Left renal cortex interstitium (tissue), 4 donors: ENCODE measurements at regions not wholly inside any gene's neighbourhood (a gene's known extent, or its start where the extent isn't known, plus 50 kb on each side); places are given as distances from the start of the nearest gene placed in this dataset.
"Not testable (repeated sequence)": the region's sequence is repeated elsewhere in the genome, so short reads cannot be mapped to it uniquely, and the experiment has no call there.

Experiments used
- DNase-seq, 4 donors: peaks; one replicate each; pipeline ENCODE4 v3.0.0-alpha.2; 2013; ENCODE audit warnings: low read depth in 4 of 4, low spot score in 2 of 4, missing footprints in 1 of 4

DNA sequence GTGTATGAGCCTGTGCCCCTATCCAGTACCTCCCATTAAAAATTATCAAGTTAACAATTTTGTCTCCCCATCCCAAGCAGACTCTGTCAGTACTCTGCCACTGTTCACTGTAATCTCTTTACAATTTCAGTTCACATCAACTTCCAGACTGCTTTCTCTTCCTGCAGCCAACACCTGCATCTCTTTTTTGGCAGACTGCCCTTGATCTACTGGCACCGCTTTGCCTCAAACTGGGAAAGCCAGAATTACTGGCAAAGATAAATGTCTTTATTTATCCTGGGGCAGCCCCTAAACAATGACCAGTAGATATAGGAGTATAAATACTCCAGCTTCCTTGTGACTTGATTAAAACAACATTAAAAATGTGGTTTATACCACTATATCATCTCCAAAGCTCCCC, 494.1 kb downstream of the ZNF385D start:
- DNase-seq = no peak

DNA sequence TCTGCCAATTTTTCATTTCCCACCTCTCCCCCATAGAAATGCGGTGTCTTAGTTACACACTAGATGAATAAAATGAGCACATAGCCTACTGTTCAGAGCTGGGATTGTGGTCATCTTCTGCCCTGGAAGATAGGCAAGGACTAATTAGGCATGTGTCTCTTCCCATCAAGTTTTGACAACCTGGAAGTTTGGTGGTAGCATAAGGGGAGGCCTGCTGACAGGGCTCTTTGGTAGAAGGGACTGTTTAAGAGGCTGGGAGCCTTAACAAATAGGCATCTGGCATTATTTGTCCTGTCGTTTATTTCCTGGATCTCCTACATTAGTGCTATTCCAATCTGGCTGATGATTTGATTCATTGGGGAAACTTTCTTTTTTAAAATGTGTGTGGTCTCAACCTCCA, 512.3 kb downstream of the ZNF385D start:
- no peak for DNase-seq

DNA sequence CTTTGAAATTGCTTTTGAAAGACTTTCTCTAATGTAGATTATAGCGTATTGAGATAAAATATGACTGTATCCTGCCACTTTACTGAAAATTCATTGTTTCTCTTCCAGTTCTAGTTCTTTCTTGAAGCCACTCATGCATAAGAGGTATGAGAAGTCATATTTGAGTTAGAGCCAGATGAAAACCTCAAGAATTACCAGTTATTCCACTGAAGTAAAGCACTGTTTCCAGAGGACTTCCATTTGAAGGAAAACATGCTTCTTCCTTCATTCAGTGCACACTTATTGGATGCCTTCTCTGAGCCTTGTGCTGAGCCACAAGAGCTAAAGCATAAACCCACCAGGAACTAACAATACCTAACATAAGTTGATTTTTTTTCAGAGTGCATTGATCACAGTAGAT, 513.4 kb downstream of the ZNF385D start:
- no peak for DNase-seq

DNA sequence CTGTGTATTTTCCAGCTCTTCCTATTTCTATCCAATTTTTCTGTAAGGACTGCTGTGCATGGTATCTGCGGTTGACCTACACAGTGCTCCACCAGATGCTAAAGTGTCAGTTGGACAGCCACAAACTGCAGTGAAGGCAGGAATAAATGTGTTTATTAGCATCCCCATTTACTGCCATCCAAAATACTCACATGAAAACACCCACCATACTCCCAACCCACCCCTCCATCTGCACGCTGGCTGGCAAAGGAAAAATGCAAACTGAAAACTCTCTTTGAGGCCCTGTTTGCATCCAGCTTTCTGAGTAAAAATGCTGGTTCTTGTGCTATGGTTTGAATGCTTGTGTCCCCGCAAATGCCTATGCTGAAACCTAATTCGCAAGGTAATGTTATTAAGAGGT, 515.5 kb downstream of the ZNF385D start:
- no peak for DNase-seq

DNA sequence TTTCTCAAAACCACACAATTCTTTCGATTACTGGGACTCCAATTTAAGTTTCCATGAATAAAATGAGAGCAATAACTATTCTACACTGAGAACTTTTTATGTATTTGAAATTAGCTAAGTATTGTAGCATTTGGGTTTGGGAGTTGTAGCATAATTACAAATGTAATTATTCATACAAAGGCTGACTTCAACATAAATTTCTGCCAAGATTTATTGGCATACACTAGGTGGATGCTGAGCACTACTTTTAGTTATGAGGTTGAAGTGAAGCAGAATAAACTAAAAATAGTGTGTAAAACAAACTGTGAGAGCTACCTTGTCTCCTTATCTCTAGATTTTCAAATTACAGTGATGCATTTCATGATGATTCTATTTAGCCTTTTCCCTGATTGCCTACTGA, 516.1 kb downstream of the ZNF385D start:
- no peak for DNase-seq

DNA sequence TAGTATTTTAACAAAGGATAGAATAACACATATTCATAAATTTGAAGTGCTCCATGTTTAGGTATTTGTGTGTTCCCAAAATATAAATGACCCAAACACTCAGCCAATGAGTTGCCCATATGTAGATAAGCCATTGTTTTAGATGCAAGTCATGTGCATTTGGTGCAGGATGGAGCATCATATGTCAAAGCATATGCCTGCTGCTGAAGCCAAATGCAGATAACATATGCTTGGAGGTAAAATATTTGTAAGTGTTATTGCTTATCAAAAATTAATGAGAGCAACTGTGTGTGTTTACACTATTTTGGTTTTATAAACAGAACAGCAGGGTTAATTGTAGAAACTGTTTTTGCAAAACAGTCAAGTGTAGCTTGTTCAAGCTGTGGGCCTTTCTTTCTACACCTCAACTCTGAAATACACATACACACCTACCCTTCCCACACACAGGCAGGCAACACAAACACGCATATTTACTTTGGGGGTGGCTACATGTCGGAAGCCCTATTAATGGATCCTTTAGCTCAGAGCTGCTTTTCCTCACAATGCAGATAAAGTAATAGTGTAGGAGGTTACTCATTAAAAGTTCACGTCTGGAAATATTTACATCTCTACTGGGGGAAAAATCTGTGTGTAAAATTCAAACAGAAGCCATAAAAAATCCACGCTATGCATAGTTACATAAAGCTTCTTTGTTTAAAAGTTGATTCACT, 521.4 kb downstream of the ZNF385D start:
- no peak for DNase-seq

DNA sequence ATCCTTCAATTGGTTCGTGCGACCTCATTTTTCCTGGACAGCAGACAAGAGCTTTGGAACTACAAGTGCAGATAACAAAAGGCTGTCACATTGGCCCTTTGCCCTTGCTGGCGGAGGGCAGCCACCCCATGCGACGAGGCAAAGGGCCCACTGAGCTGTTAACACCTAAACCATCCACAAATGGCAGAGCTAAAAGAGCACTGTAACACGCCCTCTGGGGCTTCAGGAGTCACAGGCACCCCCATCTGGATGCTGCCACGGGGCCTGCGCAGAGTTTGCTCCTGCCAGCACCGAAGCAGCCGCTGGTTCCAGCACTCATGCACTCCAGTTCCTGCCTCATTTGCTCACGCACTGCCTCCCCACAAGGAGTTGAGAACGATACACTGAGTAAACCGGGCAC, 524.9 kb downstream of the ZNF385D start:
- no peak for DNase-seq

DNA sequence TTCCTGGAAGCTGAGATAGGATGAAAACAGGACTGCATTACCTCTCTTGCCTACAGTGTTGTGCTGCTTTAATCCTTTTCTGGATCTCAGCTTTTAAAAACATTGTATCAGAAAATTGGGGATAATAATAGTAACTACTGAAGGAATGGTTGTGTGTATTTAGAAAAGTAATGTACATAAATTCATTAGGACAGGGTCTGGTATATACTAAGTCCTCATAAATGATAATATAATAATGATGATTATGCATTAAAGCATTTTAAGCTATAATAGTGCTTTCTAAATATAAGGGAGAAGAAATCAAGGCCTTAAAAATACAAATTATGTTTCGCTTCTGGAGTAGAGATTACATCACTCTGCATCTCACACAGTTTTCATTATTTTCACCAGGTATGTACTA, 530.1 kb downstream of the ZNF385D start:
- no peak for DNase-seq

DNA sequence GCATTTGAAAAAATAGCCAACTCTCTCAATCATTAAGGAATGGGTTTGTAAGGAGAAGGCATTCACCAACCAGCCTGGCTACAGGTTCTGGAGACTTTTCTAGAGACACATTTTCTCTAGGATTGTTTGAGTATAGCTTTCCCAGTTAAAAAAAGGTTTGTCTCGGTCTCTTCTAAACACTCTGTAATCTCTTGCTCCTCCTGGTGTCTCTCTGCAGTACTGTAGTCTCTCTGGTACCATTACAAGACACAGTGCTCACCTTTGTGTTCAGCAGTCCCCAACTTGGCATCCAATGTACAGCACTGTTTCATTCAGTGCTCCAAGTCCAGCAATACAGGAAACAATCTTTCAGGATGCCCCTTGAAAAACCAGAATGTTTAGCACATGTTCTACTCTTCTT, 534.4 kb downstream of the ZNF385D start:
- DNase-seq = no peak

DNA sequence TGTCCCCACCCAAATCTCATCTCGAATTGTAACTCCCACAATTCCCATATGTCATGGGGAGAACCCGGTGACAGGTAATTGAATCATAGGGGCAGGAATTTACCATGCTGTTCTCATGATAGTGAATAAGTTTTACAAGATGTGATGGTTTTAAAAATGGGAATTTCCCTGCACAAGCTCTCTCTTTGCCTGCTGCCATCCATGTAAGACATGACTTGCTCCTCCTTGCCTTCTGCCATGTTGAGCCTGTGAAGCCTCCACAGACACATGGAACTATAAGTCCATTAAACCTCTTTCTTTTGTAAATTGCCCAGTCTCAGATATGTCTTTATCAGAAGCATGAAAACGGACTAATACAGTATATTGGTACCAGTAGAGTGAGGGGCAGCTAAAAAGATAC, 546.9 kb downstream of the ZNF385D start:
- DNase-seq = not testable (repeated sequence)

DNA sequence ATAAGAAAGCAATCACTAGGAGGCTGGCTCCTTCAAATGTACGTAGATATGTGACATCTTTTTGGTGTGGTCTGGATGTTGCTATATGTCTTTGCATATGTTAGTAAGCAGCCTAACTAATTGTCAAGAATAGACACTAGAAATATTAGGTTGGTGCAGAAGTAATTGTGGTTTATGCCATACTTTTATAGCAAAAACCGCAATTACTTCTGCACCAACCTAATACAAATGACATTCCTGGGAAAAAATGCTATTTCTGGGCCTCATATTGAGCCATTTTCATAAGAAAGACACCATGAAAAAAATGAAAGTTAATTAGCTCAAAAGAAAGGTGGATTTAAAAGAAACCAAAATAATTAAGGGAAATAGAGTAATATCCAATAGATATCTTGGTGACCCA, 555.8 kb downstream of the ZNF385D start:
- DNase-seq = no peak

DNA sequence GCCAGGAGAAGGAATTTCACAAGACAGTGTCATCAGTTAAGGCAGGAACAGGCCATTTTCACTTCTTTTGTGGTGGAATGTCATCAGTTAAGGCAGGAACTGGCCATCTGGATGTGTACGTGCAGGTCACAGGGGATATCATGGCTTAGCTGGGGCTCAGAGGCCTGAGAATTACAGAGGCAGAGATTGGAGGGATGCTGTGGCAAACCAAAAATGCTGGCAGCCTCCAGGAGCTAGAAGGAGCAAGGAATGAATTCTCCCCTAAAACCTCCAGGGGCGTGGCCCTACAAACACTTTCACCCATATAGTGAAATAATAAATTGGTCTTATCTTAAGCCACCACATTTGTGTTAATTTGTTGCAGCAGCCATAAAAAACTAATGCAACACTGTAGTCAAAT, 557.0 kb downstream of the ZNF385D start:
- DNase-seq = not testable (repeated sequence)

DNA sequence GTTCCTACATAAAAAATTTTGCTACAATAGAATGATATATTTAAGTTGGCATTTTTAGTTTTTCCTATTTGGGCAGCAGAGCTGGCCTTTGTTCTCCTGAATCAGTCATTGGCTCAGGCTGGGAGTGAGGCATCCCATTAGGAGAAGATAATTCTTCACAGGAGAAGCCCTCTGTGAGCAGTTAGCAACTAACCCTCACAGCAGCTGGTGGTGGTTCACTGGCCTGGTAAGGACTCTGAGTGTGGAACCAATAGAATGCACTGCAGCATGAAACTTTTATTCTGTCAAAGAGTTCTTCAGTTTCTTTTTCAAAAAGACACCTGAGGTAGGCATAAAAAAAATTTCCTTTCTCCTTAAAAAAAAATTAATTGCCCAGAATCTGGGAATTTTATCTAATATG, 562.6 kb downstream of the ZNF385D start:
- DNase-seq = no peak

DNA sequence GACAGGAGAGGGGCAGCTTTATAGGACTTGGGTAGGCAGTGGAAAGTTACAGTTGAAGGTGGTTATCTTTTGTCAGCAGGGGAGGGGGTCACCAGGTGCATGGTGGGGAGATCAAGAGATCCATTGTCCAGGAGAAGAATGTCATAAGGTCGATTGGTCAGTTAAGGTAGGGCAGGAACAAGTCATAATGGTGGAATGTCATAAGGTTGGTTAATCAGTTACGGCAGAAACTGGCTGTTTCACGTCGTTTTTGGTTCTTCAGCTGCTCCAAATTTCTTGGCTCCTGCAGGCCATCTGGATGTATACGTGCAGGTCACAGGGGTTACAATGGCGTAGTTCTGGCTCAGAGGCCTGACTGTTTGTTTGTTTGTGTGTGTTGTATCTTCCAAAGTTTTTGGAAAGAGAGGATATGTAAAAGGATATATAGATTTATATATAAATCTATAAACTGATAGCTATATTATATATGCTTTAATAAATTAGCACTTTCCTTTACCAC, 565.1 kb downstream of the ZNF385D start:
- no peak for DNase-seq

DNA sequence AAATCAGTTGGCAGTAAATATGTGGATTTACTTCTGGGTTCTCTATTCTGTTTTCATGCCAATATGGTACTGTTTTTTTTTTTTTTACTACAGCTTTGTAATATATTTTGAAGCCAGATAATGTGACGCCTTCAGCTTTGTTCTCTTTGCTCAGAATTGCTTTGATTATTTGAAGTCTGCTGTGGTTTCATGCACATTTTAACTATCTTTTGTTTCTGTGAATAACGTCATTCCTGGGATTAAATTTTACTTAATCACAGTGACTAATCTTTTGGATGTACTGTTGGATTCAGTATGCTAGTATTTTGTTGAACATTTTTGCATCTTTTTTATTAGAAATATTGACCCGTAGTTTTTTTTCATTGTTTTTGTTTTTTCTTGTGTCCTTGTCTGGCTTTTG, 576.5 kb downstream of the ZNF385D start:
- DNase-seq = no peak

DNA sequence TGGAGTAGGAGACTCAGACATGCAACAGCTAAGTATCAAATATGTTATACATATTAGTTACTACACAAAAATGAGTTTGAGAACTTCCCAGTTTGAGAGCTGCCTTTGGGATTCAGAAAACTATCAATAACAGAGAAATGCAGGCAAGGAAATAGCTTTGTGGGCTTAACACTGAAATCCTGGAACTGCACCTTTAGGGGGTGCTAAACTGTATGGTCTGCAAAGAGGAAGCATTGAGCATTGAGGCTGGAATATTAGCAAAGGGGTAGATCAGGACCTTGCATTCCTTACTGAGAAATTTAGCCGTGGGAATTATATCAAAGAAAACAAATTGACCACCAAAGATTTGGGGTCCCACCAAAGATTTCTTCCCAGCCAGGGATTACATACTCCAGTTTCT, 580.0 kb downstream of the ZNF385D start:
- no peak for DNase-seq

DNA sequence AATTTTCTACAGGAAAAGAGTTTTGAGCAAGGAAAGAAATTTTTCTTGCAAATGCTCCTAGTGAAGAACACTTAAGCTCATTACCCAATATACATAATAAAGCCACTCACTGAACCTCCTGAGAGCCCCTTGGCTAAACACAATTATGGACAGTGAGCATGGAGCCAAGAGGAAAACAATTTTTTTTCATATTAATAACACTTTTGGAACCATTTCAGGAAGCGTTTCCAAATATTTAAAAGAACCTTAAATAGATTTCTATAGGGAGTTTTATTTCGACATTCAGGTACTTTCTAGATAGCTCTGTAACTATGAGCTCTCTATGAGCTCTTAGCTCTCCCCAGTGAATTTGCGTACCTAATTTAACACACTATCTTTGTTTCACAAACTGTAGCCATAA, 581.1 kb downstream of the ZNF385D start:
- no peak for DNase-seq

DNA sequence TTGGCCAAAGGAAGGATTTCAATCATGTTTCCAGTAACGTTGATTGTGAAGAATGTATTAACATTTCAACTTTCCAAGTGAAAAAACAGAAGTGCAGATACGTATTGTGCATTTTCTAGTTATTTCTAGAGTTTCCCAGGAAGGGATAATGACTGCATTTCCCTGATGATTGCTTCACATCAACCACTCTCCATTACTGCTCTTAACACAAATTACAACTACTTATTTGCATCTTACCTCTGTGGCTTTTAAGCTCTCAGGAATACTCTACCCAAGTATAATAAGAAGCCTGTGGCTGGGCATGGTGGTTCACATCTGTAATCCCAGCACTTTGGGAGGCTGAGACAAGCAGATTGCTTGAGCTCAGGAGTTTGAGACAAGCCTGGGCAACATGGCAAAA, 582.5 kb downstream of the ZNF385D start:
- no peak for DNase-seq

DNA sequence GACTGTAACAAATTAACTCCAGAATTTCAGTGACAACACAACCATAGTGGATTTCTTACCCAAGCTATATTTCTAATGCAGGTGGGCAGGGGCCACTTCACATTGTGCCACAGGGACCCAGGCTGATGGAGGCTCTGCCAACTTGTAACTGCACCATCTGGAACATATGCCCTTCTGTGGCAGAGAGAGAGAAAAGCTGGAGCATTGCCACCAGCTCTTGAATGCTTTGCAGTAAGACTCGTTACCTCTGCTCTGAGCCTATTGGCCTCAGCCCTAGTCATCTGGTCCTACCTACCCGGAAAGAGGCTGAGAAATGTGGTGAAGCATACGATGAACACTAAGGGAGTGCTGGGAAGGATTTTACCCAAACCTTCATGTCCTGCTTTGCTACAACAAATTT, 587.1 kb downstream of the ZNF385D start:
- DNase-seq = no peak

DNA sequence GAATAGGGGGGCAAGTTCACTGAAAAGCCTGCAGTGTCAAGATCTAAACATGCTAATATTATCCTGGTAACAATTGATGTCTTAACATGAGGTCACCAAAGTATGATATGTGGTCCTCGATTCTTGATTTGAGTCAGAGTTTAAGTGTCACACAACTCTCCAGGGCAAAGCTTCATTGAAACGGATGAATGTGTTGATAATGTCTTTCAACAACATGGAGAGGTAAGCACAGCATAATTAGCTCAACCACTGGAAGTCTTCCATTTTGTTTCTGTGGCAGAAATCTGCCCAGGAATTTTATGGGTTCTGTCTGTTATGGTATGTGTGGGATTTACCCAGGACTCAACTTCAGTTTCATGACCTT, 591.5 kb downstream of the ZNF385D start:
- DNase-seq = no peak

DNA sequence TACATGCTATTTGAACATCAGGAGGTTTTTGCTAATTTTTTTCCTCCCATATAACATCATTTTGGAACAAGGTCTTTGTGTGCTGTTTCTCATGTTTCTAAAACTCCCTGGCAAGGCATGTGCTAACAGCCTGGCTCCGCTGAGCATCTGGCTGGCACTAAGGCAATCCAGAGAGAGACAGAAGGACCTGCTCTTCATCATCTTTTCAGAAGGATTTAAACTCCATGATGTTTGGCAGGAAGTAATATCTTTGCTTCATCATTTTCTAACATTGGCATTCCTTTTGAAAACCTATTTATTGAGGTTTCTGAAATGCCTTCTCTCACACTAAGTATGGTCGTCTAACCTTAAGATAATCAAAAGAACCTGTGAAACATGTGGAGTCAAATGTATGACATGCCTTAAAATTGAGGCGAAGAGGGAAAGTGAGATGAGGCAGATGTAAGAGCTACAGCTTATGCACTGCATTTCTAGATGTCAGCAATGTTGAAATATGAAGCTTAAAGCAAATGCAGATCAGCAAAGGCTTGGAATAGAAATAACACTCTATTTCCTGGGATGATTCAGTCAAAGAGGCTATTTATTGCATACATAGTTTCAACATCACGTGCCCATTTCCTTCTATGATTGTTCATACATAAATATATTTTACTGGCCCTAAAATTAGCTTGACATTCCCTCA, 592.0 kb downstream of the ZNF385D start:
- no peak for DNase-seq

DNA sequence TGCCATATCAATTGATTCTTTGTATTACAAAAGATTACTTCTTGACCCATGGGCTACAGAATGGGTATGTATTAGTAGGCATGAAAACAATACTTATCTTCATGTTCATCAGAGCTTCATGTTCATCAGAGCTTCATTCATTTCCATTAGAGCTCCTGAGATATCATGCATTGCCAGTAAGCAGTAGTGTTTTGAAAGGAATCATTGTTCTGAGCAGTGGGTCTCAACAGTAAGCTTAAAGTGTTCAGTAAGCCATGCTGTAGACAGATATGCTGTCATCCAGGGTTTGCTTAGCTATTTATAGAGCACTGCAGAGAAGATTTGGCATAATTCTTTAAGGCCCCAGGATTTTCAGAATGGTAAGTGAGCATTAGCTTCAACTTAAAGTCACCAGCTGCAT, 596.1 kb downstream of the ZNF385D start:
- DNase-seq = no peak

DNA sequence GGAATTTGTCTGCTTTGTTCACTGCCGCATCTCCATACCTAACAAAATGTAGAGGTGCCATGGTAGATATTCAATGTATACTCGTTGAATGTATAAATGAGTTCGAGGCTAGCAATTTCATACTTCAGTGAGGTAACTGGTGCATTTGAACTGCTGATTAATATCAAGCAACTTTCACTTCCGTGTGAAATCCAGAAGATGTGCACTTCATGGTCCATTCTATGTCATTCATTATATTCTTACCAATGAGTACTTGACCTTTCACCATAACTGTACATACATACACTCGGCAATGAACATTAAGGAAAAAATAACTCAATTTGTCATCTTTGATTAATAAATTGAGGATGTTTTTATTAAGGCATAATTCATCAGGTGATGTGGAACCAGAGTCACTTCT, 598.5 kb downstream of the ZNF385D start:
- no peak for DNase-seq
